D721Med (cell line): ENCODE measurements at regions not wholly inside any gene's neighbourhood (a gene's known extent, or its start where the extent isn't known, plus 50 kb on each side); places are given as distances from the start of the nearest gene placed in this dataset.

ENCODE experiments used
- DNase-seq: peaks from one replicate; pipeline ENCODE4 v3.0.0; 2011; ENCODE audit warnings: low spot score; ENCODE audit not compliant: insufficient read length
- FAIRE-seq: peaks from 2 replicates; lab custom pipeline; 2011; peaks lifted over from hg19 to GRCh38; lab: Jason Lieb, UNC
- CTCF ChIP-seq: IDR thresholded peaks from 2 replicates; pipeline ENCODE4 v1.5.1; 2012; ENCODE audit warnings: mild to moderate bottlenecking, control low read depth; ENCODE audit not compliant: insufficient read depth; ENCODE audit errors: missing control alignments

DNA sequence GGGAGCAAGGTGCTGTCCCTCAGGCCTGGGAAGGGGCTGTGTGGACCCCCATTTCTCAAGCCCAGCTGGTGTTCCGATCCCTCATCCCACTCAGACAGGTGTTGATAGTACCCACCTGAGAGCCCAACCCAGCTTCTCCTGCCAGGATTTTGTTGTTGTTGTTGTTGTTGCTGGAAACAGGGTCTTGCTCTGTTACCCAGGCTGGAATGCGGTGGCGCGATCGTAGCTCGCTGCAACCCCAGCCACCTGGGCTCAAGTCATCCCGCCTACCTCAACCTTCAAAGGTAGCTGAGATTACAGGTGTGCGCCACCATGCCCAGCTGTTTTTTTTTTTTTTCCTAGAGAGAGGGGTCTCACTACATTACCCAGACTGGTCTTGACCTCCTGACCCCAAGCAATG is 209.9 kb downstream of the PHETA1 start:
- FAIRE-seq (no peak), DNase-seq (no peak)
- TF ChIP-seq CTCF, result no peak

- no peak for TF ChIP-seq CTCF
- no peak for FAIRE-seq
- DNase-seq, result no peak
Observed at GRCh38 chr12:111157486-111157885, 211.4 kb downstream of the PHETA1 start.

DNA sequence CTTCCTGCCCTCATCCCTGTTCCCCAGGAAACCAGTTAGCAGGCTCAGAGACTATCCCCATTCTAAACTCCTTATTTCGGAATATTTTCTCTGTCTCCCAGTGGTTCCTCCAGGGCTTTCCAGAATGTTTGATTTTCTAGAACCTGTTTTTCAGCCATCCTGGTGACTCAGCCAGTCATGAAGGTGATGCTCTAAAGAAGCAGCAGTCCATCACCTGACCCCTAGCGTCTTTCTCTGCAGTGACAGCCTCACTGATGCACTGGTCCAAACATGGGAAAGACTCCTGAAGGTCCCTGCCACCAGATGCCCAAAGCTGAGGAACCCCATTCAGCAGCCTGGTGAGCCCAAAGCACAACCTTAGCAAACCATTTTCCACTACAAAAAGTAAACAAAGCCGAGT is 212.6 kb downstream of the PHETA1 start:
- no peak for TF ChIP-seq CTCF
- FAIRE-seq (no peak), DNase-seq (no peak)

DNA sequence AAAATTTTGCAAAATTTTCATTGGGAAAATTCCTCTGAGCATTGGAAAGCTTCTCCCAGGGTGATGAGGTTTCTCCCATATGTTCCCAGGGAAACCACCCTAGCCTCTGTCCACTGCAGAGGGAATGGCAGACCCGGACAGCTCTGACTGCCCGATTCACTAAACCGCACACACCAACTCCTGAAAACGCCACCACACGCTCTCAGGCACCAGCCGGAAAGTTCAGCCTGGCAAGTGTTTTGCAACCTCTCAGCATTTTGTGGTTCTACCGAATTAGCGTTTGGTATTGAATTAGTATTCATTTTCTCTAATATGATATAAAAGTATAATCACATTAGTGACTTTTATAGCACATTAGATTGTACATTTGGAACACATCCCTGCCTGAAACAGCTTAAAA is 213.4 kb downstream of the PHETA1 start:
- DNase-seq, result no peak
- no peak for FAIRE-seq
- no peak for TF ChIP-seq CTCF

- no peak for FAIRE-seq
- TF ChIP-seq CTCF, result no peak
- DNase-seq, result no peak
Observed at GRCh38 chr12:111155020-111155419, 213.9 kb downstream of the PHETA1 start.

GRCh38 chr12:111154147-111154834 is 214.6 kb downstream of the PHETA1 start:
- DNase-seq (no peak), FAIRE-seq (no peak)
- TF ChIP-seq CTCF, result no peak

DNA sequence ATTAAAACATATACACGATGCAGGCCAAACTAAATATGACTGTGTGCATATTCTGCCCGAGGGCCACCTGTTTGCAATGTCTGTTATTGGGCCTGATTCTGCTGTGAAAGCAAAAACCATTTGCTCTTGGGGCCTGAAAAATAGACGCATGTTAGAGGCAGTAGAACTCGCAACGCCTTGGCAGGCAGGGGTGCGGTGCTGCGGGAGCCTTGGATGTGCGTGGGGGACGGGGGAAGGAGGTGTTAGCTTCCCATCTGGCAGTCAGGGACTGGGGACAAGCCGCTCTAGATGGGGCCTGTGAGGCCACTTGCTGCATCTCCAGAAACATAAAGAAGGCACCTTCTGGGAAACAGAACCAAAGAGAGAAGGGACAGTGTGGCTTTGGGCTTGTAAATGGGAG is 216.3 kb downstream of the PHETA1 start:
- DNase-seq, result no peak
- no peak for FAIRE-seq
- TF ChIP-seq CTCF, result no peak
